Vagina (tissue), 2 donors: ENCODE measurements at regions not wholly inside any gene's neighbourhood (a gene's known extent, or its start where the extent isn't known, plus 50 kb on each side); places are given as distances from the start of the nearest gene placed in this dataset.
A peak's percentile ranks its signal among the peaks of the same experiment; 100 is the strongest.

ENCODE experiments used
- DNase-seq, 2 donors: peaks; one replicate each; pipeline ENCODE4 v3.0.0-alpha.2; 2017; ENCODE audit errors: extremely low spot score in 2 of 2
- H3K27ac ChIP-seq: fragments of 200-600 bp; sonication (generic); one replicate; pipeline ENCODE4 v1.5.1; 2019
- H3K27me3 ChIP-seq: fragments of 200-600 bp; sonication (generic); one replicate; pipeline ENCODE4 v1.5.1; 2019
- H3K36me3 ChIP-seq, 2 donors: fragments of 200-600 bp; sonication (generic); one replicate each; pipeline ENCODE4 v1.5.1; 2017 to 2019
- H3K4me1 ChIP-seq: fragments of 200-600 bp; sonication (generic); one replicate; pipeline ENCODE4 v1.5.1; 2019
- H3K4me3 ChIP-seq, 2 donors: fragments of 200-600 bp; sonication (generic); 1 replicate in 1 of 2; 2 replicates in 1 of 2; pipeline ENCODE4 v1.5.1; 2016 to 2019
- H3K9me3 ChIP-seq: fragments of 200-600 bp; sonication (generic); one replicate; pipeline ENCODE4 v1.5.1; 2019
- CTCF ChIP-seq, 3 experiments: fragments of 450-650 bp in 2 of 3; fragments of 200-600 bp in 1 of 3; sonication (generic) in 1 of 3; IDR thresholded peaks; one replicate each; pipeline ENCODE4 v1.5.1; 2017 to 2019; ENCODE audit warnings: antibody characterized with exemption in 3 of 3, mild to moderate bottlenecking in 2 of 3, moderate library complexity in 2 of 3
- POLR2A ChIP-seq, 2 donors: fragments of 450-650 bp; IDR thresholded peaks; one replicate each; pipeline ENCODE4 v1.6.1; 2017; ENCODE audit warnings: antibody characterized with exemption in 2 of 2, mild to moderate bottlenecking in 2 of 2, moderate library complexity in 2 of 2
- POLR2AphosphoS5 ChIP-seq, 2 donors: sonication (generic); formaldehyde crosslinking; IDR thresholded peaks; one replicate each; pipeline ENCODE4 v1.9.0; 2017; ENCODE audit warnings: antibody characterized with exemption in 2 of 2, mild to moderate bottlenecking in 2 of 2, low read depth in 1 of 2; ENCODE audit not compliant: insufficient read depth in 1 of 2
- intact Hi-C: fragments of 100-400 bp; cut with DNase I; formaldehyde crosslinking; loops from one replicate; pipeline ENCODE4 v1.15.1; 2023

GRCh38 chr5:57693488-57694305, 211.1 kb upstream of the ACTBL2 start:
- no peaks in the 10 kb centered on the region for H3K36me3 ChIP-seq
- peaks cover 53% of the 10 kb centered on the region for H3K4me1 ChIP-seq
- no peak overlapping the region for H3K4me3 ChIP-seq
- peak overlapping the region; percentile 64 for H3K27ac ChIP-seq
- no peak for DNase-seq
- no peaks in the 10 kb centered on the region for H3K27me3 ChIP-seq
- intact Hi-C loops = no loop called here
- TF ChIP-seq POLR2A (IDR thresholded peaks at IDR 0.05) (no peak), CTCF (IDR thresholded peaks at IDR 0.05) (no peak), POLR2AphosphoS5 (IDR thresholded peaks at IDR 0.05; ENCODE audit: insufficient read depth in 1 of 2, low read depth in 1 of 2) (no peak)
- H3K9me3 ChIP-seq = no peaks in the 10 kb centered on the region

- Histone ChIP-seq H3K27me3 (no peaks in the 10 kb centered on the region), H3K36me3 (no peaks in the 10 kb centered on the region), H3K4me1 (peaks cover 44% of the 10 kb centered on the region), H3K4me3 (no peak overlapping the region), H3K27ac (peak overlapping the region; percentile 64), H3K9me3 (no peaks in the 10 kb centered on the region)
- intact Hi-C loops = no loop called here
- DNase-seq = no peak
- TF ChIP-seq POLR2AphosphoS5 (IDR thresholded peaks at IDR 0.05; ENCODE audit: insufficient read depth in 1 of 2, low read depth in 1 of 2) (peak in 1 of 2 donors; percentile 86), POLR2A (IDR thresholded peaks at IDR 0.05) (no peak), CTCF (IDR thresholded peaks at IDR 0.05) (no peak)
Measured at GRCh38 chr5:57692582-57693487, 210.2 kb upstream of the ACTBL2 start.

- Histone ChIP-seq H3K4me1 (peaks cover 25% of the 10 kb centered on the region), H3K9me3 (no peaks in the 10 kb centered on the region), H3K27ac (no peak overlapping the region), H3K4me3 (no peak overlapping the region), H3K27me3 (no peaks in the 10 kb centered on the region), H3K36me3 (no peaks in the 10 kb centered on the region)
- intact Hi-C loops = no loop called here
- TF ChIP-seq CTCF (IDR thresholded peaks at IDR 0.05) = no peak
- no peak for TF ChIP-seq POLR2A (IDR thresholded peaks at IDR 0.05)
- no peak for TF ChIP-seq POLR2AphosphoS5 (IDR thresholded peaks at IDR 0.05; ENCODE audit: insufficient read depth in 1 of 2, low read depth in 1 of 2)
- no peak for DNase-seq
Measured at GRCh38 chr5:57690724-57691123, 208.1 kb upstream of the ACTBL2 start.

GRCh38 chr5:57687596-57687995, 205.0 kb upstream of the ACTBL2 start:
- Histone ChIP-seq H3K27ac (no peak overlapping the region), H3K4me3 (no peak overlapping the region), H3K36me3 (no peaks in the 10 kb centered on the region), H3K4me1 (peaks cover 5% of the 10 kb centered on the region), H3K27me3 (no peaks in the 10 kb centered on the region), H3K9me3 (no peaks in the 10 kb centered on the region)
- intact Hi-C loops = no loop called here
- TF ChIP-seq POLR2AphosphoS5 (IDR thresholded peaks at IDR 0.05; ENCODE audit: insufficient read depth in 1 of 2, low read depth in 1 of 2) = no peak
- no peak for TF ChIP-seq POLR2A (IDR thresholded peaks at IDR 0.05)
- TF ChIP-seq CTCF (IDR thresholded peaks at IDR 0.05) = no peak
- no peak for DNase-seq
